ENCODE measurements at regions not wholly inside any gene's neighbourhood (a gene's known extent, or its start where the extent isn't known, plus 50 kb on each side); places are given as distances from the start of the nearest gene placed in this dataset.

GRCh38 chr9:81132796-81133195, 556.6 kb downstream of the TLE1 start:
- DNase-seq (ENCODE audit: extremely low read depth in 1 of 2, low read depth in 1 of 2): no peak

- no peak for DNase-seq (ENCODE audit: extremely low read depth in 1 of 2, low read depth in 1 of 2)
Observed at GRCh38 chr9:81132318-81132717, 557.0 kb downstream of the TLE1 start.

- DNase-seq (ENCODE audit: extremely low read depth in 1 of 2, low read depth in 1 of 2): no peak
Observed at GRCh38 chr9:81128701-81129100, 560.6 kb downstream of the TLE1 start.

GRCh38 chr9:81125446-81126092, 563.8 kb downstream of the TLE1 start:
- DNase-seq (ENCODE audit: extremely low read depth in 1 of 2, low read depth in 1 of 2): no peak

DNA sequence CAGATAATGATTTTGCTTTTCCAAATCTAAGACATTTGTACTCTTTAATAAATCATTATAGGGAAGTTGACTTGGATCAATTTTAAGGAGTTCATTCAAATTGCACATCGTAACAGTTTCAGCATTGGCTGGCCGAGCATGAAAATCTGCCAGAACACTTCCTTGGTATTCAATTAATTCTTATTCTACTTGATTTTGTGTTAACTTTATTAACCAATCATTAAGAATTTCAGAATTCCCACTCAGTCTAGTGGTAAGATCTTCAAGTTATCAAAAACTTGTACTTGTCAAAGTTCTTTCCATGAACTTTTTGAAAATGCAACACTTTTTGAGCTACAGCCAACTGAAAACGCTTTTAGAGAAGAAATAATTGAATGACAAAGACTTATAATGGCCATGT, 565.8 kb downstream of the TLE1 start:
- no peak for DNase-seq (ENCODE audit: extremely low read depth in 1 of 2, low read depth in 1 of 2)

DNA sequence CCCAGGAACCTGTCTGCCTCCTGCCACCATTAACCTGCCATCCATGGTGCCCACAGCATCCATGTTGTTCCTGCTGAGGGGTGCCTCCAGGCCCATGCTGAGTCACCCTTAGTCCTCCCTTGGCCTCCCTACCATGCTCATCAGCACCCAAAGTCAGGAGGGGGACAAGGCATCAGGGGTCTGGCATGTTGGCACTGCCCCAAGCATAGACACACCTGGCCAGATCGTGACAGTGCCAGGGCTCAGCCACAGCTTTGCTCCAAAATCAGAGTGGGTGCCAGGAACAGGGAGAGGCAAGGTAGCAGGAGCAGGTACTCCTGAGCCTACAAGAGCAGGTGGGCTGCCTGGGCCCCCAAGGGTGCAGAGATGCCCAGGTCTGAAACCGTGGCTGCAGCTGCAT, 566.6 kb downstream of the TLE1 start:
- no peak for DNase-seq (ENCODE audit: extremely low read depth in 1 of 2, low read depth in 1 of 2)

DNA sequence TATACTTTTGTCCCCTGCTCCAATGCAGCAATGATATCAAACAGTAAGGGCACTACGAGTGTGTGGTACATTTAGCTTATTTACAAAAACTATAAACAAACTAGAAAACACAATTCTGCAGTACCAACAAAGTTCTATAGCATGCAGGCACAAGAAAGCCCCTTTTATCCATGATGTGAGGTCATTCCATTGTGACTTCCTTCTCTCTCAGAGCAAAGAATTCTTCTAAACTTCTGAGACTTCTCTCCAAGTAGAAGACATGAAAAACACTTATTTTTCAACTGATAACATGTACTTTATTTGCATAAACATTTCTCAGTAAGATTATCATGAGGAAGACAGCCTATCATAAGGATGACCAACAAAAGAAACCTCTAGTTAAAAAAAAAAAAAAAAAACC, 569.8 kb downstream of the TLE1 start:
- DNase-seq (ENCODE audit: extremely low read depth in 1 of 2, low read depth in 1 of 2): no peak

DNA sequence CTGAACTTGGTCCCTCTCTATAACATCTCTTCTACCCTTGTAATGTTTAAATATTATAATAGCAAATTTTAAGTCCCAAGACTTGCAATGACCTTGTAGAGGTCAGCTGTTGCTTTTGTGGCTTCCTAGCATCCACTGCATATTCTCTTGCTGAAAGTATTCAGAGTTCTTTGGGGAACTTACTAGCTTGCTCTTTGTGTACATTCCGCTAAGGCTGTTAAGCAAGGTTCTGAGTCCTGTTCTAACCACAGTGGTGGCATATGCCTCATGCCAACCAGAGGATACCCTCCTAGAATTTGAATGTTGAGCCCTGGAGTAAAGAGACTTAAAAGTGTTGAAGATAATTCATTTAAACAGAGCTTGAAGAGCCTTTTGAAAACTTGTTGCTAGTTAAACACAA, 570.9 kb downstream of the TLE1 start:
- no peak for DNase-seq (ENCODE audit: extremely low read depth in 1 of 2, low read depth in 1 of 2)

DNA sequence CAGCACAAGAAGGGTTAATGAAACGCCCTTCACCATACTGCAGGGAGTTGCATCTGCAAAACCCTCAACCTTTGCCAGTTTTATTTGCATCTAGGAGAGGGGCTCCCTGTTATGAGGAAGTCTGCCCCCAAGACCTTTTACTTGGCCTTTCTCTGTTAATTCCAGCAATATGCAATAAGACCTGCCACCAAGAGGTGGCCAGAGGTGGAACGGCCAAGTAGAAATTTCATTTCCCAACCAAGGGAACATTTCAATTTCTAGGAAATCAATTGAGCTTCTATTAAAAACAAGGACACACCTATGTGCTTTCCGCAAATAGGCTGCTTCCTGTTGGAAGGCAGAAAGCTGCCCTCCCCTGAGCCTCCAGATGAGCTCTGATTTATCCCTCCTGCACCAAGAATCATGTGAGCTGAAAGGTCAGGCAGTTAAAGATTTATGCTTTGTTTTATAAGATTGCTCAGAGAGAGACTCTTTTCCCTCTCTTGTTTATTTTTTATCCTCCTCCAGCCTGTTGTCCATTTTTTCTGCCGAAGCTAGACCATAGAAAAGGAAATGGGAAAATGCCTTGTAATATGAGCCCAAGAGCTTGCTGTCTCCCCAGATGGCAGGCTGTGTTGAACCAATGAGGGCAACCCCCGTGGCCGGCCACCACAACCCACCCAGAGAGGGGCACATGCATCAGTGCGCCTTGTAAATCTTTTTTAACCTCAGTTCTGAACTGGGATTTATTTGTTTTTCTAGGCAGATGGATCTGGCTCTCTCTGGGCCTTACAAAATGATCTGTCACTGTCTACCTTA, 572.8 kb downstream of the TLE1 start:
- DNase-seq (ENCODE audit: extremely low read depth in 1 of 2, low read depth in 1 of 2): no peak

DNA sequence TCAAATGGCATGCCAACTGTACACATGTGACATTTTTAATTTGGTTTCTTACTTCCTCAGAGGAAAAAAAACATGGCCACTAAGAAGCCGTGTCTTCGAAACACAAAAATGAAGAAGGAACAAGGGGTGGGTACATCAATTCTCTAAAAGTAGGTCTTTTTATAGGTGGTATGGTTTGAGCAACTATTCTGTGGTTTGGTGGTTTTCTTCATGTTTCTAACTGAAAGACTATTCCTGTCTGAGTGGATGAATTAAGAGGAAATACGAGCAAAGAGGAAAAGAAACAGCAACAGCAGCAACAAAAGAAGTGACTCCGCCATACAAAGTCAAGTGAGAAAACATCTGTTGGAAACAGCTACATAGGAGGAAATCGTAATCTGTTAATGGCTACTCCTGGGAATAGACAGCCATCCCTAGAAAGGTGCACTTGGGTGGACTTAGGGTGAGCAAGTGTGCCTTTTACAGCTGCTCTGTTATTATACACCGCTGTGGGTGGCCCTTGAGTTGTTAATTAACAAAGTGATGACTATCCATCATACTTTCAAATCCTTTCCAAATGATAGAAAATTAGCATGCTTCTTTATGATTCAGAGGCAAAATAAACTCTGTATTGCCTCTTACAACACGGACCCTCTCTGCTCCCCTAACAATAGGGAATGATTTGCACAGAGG, 575.8 kb downstream of the TLE1 start:
- DNase-seq (ENCODE audit: extremely low read depth in 1 of 2, low read depth in 1 of 2): no peak

- DNase-seq (ENCODE audit: extremely low read depth in 1 of 2, low read depth in 1 of 2): no peak
Observed at GRCh38 chr9:81112627-81113452, 576.5 kb downstream of the TLE1 start.

- no peak for DNase-seq (ENCODE audit: extremely low read depth in 1 of 2, low read depth in 1 of 2)
Observed at GRCh38 chr9:81108821-81109220, 580.5 kb downstream of the TLE1 start.

- DNase-seq (ENCODE audit: extremely low read depth in 1 of 2, low read depth in 1 of 2): no peak
Observed at GRCh38 chr9:81108391-81108790, 581.0 kb downstream of the TLE1 start.

GRCh38 chr9:81103597-81104471, 585.5 kb downstream of the TLE1 start:
- DNase-seq (ENCODE audit: extremely low read depth in 1 of 2, low read depth in 1 of 2): no peak

GRCh38 chr9:81097131-81097847, 592.1 kb downstream of the TLE1 start:
- no peak for DNase-seq (ENCODE audit: extremely low read depth in 1 of 2, low read depth in 1 of 2)

- DNase-seq (ENCODE audit: extremely low read depth in 1 of 2, low read depth in 1 of 2): no peak
Observed at GRCh38 chr9:81096625-81097024, 592.7 kb downstream of the TLE1 start.

- DNase-seq (ENCODE audit: extremely low read depth in 1 of 2, low read depth in 1 of 2): no peak
Observed at GRCh38 chr9:81092057-81092456, 597.3 kb downstream of the TLE1 start.

DNA sequence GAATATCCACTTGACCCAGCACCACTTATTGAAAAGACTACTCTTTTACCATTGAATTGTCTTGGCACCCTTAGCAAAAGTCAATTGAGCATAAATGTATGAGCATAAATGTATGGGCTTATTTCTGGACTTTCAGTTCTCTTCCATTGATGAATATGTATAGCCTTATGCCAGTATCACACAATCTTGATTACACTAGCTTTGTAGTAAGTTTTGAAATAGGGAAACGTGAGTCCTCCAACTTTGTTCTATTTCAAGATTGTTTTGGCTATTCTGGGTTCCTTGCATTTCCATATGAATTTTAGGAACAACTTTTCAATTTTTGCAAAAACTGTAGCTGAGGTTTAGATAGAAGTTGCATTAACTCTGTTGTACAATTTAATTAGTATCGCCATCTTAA, 601.0 kb downstream of the TLE1 start:
- DNase-seq (ENCODE audit: extremely low read depth in 1 of 2, low read depth in 1 of 2): no peak

DNA sequence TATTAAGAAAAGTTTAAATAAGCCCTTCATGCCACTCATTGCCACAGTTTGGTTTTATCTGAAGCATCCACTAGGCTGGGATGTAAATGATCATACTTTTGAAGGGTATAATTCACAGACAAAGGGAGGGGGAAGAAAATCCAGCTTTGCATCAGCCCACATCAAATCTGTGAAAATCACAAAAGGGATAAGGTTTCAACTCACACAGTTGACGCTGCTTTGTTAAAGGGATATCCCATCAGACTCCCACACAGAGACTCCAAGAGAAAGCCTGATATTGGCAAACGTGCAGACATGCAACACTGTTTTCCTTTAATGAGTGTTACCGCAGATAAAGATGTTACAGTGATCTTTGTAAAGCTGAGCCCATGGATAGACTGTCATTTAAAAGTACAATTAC, 602.9 kb downstream of the TLE1 start:
- no peak for DNase-seq (ENCODE audit: extremely low read depth in 1 of 2, low read depth in 1 of 2)
